ENCODE measurements at regions not wholly inside any gene's neighbourhood (a gene's known extent, or its start where the extent isn't known, plus 50 kb on each side); places are given as distances from the start of the nearest gene placed in this dataset.
"Not testable (repeated sequence)": the region's sequence is repeated elsewhere in the genome, so short reads cannot be mapped to it uniquely, and the experiment has no call there.

DNA sequence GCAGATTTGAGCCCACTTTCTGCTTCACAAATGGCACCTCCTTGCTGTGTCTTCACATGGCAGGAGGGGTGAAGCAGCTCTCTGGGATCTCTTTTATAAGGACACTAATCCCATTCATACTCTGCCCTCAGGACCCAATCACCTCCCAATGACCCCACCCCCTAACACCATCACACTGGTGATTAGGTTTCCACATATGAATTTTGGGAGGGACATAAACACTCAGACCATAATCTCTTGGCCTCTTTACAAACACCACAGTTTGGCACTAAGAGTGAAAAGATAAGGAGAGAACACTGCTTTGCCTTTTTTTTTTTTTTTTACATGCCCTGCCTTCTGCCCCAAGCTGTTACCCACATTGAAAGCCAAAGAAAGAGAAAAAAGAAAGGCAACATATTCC lies 166.2 kb upstream of the NFIA start:
- no peak for DNase-seq (ENCODE audit: low spot score)

DNA sequence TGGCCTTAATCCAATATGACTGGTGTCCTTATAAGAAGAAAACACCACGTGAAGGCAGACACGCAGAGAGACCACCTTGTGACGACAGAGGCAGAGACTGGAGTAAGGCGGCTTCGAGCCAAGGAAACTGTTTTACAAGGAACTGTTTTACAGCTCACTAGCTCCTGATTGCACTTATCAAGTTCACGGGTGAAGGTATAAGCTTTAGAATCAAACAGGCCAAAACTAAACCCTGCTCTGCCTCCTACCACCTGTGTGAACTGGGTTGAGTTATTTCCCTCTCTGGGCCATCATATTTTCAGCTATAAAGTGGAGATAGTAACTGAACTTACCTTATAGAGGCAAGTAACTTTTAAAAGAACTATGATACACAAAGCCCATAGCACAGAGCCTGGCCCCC lies 166.9 kb upstream of the NFIA start:
- no peak for DNase-seq (ENCODE audit: low spot score)

DNA sequence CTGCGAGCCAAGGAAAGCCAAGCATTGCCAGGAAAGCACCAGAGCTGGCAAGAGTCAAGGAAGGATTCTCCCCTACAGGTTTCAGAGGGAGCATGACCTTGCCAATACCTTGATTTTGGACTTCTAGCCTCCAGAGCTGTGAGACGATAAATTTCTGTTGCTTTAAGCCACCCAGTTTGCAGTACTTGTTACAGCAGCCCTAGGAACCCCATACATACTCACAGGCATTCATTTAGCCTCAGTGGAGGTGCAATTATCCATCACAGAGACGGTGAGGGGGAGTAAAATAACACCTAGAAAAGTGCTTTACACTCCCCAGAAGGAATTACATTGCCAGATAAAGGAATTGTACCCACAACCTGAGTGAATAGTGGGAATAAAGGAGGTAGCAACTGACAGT lies 167.4 kb upstream of the NFIA start:
- DNase-seq (ENCODE audit: low spot score), result no peak

DNA sequence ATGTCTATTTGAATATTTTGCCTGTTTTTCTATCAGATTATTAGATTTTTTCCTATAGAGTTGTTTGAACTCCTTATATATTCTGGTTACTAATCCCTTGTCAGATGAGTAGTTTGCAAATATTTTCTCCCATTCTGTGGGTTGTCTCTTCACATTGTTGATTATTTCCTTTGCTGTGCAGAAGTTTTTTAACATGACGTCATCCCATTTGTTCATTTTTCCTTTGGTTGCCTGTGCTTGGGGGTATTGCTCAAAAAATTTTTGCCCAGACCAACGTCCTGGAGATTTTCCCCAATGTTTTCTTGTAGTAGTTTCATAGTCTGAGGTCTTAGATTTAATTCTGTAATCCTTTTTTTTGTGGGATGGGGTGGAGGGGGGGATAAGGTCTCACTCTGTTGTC lies 168.7 kb upstream of the NFIA start:
- DNase-seq (ENCODE audit: low spot score), result not testable (repeated sequence)

DNA sequence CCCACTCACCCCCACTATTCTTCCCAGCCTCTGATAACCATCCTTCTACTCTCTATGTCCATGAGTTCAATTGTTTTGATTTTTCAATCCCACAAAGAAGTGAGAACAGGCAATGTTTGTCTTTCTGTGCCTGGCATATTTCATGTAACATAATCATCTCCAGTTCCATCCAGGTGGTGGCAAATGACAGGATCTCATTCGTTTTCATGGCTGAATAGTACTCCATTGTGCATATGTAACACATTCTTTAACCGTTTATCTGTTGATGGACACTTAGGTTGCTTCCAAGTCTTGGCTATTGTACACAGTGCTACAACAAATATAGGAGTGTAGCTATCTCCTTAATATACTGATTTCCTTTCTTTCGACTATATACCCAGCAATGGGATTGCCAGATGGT lies 169.3 kb upstream of the NFIA start:
- no peak for DNase-seq (ENCODE audit: low spot score)

DNA sequence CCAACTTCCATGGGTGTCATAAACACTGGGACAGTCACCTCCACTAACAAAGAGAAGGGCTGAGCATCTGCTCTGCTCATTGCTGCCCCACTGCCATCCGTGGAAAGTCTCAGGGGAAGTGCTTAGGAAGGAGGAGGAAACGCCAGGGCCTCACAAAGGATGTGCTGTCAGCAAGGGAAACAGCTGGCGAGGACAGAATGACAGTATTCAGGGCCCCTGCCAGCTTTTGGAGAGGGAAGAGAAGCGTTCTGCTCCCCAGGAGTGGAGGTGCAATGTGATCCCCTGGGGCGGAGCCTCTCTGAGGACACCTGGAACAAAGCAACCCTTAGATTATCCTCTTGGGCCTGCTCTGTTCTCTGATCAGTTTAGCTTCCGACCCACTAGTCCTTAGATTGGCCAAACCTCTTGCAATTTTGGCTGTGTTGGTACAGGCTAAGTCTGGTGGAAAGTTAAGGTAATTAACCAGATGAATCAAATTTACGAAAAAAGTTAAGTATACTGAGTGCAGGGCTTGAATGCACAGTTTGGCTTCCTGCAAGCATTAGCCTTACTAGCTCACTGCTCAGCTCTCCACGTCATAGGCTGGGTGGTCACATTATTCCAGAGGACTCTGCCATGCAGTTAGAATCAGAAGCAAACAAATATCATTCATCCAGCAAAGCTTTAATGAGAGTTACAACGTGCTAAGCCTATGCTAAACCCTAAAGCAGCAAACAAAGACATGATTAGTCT lies 170.2 kb upstream of the NFIA start:
- no peak for DNase-seq (ENCODE audit: low spot score)

DNA sequence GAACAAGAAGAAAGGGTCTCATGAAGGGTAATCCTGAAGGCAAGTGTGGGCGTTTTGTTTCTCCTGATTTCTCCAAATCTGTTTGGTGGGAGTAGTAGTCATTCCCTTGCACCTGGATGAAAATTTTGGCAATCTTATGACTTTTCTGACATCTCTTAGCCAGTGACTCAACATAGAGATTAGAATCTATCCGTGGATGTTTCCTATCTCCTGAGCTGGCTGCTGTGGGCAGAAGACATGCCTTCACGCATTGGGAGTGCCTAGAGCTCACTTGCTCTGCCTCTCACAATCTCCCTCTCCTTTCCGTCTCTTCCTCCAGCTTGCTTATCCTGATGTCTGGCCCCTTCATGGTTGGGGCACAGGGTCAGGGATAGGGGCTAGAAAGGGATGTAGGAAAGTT lies 174.2 kb upstream of the NFIA start:
- no peak for DNase-seq (ENCODE audit: low spot score)

DNA sequence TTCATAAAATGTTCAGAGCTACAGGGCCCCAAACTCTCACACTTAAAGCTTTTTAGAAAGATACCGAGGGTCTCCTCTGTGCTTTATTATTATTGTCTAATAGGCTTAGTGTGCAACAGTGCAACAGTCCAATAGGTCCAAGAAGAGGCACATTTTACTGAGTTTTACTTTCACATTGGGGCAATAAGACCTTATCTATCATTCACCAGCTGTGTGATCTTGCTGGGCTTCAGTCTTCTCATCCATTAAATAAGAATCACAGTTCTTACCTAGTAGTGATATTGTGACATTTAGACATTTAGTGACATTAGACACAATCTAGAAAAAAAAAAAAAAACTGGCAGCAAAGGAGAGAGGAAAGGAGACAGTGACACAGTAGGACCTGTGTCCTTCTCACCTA lies 175.8 kb upstream of the NFIA start:
- no peak for DNase-seq (ENCODE audit: low spot score)

DNA sequence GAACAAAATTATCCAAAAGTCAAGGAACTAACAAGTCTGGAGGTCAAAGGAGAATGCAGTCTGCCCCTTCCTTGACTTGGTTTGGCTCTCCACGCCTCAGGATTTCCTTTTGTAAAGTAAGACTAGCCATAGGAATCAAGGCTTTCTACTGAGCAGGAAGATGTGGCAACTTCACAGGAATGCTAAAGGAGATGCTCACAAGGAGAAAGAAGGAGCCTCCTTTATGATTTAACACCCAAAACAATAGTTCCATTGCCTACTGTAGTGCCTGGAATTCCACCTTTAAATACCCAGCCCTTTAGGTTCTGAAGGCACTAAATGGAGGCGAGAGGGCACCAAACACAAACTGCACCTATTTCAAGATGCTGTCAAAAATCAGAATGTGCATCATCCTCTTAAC lies 176.3 kb upstream of the NFIA start:
- no peak for DNase-seq (ENCODE audit: low spot score)

DNA sequence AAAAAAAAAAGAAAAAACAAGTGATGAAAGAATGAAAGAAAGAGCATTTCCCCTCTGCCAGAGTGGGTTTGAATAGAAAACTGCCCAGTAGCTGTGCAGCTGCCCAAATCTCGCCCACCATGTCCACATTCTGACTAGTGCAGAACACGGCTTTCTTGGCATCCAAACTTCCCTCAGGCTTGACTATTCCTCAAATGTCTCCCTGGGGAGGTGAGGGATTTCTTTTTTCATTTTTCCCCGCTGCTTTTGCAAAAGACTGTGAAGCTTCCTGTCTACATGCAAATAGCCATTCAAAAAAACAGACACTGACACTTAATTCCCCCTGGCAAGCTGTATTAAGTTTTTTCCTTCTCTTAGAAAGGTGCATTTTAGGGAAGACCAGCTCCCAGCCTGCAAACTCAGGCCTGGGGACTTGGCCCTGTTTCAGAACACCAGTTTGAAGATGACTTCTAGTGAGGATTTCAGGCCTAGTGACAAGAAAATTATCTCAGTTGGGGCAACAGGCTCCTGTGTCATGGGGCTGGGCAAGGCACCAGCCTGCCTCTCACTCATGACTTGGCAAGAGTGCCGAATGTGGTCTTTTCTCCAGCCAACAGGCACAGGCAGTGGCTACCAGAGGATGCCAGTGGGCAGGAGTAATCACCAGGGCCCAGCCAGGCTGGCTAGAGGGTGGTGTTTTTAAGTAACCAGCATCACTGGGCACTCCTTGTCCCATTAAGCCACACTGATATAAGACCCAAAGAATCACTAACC lies 178.1 kb upstream of the NFIA start:
- DNase-seq (ENCODE audit: low spot score), result peak; percentile 29

DNA sequence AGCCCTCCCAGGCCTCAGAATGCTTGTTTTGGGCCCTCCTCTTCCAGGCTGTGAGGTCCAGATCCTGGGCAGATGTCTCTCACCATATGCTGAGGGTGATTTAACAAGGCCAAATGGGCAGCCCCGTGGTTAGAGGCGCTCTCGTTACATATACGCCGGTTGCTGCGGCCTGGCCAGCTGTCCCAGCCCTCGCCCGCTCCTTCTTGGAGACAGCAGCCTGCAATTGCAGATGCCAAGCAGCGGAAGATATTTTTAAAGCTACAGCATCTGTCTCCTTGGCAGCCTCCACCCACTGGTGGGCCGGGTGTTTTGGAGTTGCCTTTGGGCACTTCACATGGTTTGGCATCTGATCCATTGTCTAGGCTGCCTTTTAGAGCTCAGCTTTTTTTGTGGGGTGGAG lies 178.8 kb upstream of the NFIA start:
- no peak for DNase-seq (ENCODE audit: low spot score)

DNA sequence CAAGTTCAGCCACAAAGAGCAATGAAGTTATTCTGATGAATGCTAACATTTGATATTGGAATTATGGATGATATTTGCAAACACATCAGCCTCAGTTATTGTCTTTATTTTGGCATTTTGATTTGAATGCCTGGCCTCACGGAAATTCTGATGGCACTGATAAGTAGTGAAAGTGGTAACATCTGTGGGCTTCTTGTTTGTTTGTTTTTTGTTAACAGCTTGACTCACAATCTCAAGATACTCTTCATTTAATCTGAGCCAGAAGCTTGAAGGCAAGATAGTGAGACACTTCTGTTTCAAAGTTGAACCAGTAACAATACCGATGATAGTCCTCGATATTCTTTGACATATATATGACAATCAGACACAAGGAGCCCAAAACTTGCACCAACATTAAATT lies 182.9 kb upstream of the NFIA start:
- DNase-seq (ENCODE audit: low spot score), result no peak

DNA sequence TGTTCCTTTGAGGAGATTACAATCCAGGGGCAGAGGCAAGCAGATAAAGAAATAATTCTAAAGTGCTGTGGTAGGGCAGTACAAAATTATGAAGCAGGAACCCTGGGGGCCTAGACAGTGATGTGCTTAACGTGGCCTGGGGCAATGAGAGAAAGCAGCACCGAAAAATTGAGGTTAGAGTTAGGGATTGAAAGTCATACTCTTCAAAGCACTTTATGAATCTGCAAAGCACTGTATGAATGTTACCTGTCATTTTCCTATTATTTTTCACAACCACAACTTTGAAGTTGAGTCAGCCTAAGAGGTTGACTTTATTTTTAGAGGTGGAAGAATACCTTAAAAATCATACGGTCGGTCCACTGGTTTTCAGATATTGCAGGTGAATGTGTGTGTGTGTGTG lies 183.4 kb upstream of the NFIA start:
- DNase-seq (ENCODE audit: low spot score), result no peak

DNA sequence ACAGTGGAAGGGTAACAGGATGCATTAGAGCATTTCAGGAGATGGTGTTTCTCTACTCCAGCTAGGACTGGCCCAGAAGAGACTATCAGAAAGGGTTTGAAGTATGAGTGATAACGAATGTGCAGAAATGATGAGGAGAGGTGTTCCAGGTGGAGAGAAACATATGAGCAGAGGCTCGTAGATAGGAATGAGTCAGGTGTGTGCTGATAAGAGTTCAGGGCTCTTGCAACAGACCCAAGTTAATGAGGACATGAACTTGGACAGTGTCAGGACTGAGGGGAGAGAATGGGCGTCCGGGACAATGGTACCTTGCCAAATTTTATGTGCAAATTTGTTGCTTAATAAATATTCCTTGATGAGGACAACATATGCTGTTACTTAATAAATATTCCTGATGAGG lies 183.9 kb upstream of the NFIA start:
- DNase-seq (ENCODE audit: low spot score), result no peak

DNA sequence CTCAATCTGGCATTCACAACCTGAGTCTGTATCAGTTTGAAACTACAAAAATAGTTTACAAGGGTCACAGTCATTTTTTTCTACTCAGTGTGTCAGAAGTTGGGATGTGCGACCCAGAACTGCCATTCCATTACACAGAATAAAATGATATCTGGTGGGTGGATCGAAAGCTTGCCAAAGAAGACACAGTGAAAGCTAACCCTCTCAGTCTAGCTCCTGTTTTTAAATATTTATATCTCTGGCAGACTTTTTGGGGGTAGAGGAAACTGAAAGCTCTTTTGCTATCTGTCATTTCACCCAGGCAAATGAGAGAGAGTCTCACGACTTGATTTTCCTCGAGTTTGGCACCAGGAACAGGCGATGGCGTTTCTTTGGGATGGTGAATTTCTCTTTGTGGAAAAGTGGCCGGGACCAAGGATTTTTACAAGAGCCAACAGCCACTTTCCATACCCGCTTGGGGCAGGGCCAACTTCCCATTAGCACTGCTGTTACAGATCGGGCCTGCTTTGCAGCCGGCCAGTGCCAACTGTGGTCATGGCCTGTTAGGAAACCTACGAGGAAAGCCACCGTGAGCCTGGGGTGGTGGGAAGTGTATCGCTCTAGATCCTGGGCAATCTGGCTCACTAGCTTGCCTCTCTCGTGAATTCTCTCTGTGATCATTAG lies 185.5 kb upstream of the NFIA start:
- DNase-seq (ENCODE audit: low spot score), result peak; percentile 20

DNA sequence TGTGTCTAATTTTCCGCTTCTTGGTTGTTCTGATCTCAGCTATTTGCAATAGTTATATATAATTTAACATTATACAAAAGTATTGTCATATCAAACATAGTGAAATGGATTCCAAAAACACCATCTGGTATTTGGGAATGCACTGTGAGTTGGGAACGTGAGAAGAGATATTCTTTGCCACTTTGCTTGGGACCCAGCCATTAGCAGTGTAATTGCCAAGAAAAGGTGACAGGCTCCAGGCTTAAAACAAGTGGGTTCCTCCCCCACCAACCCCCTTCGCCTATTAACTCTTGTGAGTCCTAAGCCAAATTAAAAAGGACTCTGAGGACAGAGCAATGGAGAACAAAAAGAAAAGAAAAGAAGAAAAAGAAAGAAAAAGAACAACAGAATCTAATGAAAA lies 186.7 kb upstream of the NFIA start:
- DNase-seq (ENCODE audit: low spot score), result peak; percentile 34

DNA sequence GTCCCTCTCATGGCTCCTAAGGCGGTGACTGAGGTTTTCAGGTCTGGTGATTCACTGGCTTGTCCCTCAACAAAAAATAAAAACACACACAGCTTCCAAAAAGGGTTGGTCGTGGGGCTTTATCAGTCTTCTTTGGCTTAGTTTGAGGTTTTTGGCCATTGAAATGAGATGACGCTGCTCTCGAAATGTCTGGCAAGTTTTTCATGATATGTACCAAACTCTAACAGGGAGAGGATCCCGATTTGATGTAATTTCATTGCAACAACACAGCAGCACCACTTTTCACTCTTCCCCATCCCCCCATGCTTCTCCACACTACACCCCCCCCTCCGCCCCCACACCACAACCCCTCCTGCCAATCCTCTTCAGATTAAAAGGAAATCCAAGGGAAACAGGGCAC lies 187.1 kb upstream of the NFIA start:
- no peak for DNase-seq (ENCODE audit: low spot score)

DNA sequence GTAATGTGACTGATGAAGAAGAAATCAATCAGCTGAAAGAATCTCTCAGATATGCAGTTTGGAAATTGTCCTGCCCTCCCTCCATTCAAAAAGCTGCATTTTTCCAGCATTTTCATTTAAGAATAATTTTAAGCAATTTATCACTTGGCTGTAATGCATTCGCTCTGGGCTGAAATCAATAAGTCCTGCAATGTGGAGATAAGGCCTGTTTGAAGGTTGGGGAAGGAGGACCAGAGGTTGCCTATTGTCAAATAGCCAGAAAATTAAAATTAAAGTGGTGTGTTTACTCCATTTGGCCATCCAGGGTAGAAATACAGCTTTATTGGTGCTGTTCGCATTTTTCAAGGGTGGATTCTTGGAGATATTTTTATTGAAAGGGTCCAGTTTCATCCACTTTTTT lies 187.6 kb upstream of the NFIA start:
- DNase-seq (ENCODE audit: low spot score), result no peak

DNA sequence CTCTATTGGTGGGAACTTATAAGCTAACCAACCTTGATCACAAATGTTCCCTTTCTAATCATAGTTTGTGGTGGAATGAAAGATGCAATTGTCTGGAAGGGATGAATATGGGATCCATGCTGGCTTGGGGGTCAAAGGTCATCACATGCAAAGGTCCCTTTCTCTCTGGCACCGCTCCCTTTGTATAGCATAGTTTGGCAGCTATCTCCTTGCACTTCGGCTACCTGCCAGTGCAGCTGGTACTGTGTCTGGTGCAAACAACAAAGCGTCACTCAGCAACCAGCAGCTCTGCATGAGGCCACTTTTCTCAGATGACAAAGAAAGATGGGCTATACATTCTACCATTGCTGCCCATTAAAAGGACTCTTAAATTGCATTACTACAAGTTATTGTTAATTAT lies 188.2 kb upstream of the NFIA start:
- no peak for DNase-seq (ENCODE audit: low spot score)

DNA sequence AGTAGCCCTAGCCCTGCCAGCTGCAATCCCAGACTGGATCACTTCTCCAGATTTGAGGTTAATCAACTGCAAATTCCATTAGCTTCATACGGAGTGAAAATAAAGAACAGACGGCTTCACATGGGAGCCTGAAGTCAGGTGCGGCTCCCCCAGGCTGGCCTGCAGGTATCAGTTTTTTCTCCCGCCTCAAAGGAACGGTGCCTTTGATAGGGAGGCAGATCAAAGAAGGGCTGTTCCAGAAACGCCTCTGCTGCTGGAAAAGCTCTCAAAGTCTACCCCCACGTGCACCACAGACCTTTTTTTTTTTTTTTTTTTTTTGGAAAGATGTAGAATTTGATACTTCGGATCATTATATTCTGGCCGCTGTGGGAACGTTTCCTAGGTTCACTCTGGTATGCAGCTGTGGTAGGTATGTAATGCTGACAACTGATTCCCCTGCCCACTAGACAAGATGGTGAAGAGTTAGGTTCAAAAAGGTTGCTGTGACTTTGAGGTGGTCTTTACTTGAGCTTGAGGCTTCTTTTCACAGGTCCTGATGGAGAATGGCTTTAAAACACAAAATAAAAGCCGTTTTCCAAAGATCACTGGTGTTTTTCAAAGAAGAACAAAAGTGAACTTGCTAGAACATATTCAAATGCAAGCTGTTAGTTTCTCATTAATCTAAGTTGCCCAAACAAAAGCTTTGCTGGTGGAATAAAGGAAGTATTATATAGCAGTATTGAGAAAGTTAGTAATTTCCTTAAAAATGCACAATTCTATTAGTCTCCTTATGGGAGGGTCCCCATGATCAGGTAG lies 189.0 kb upstream of the NFIA start:
- no peak for DNase-seq (ENCODE audit: low spot score)

DNA sequence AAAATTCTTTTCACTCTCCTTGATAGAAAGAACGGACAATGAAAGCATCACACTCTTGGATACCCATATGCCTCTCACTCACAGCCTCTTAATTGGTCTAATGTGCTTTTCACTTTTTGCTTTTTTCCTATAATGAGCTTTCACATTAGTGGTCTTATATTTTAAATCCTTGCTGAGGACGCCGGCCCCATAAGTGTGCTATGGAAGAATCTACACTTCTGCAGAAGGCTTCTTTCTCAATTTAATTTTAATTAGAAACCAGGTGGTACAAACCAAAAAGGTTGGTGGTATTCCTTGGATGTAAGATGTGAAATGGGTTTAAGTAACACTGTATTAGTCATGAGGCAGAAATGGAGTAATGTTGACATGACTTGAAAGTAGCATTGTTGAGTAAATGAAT lies 190.6 kb upstream of the NFIA start:
- no peak for DNase-seq (ENCODE audit: low spot score)

DNA sequence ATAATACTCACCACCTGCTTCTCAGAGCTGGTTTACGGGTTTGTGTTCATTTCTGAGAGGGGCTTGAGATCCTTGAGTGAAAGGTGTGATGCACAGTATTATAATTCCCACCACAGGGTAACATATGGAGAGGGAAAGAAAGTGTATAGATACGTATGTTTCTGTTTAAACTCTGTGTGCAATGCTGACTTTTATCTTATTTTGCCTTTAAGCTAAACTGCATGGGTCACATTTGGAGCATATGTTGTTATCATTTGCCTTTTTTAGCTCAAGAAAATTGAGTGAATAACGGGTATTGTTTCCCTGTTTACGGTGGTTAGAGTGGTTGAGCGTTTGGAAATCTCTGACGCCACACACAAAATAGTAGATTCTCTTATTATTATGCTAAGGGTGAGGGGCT lies 191.1 kb upstream of the NFIA start:
- no peak for DNase-seq (ENCODE audit: low spot score)

DNA sequence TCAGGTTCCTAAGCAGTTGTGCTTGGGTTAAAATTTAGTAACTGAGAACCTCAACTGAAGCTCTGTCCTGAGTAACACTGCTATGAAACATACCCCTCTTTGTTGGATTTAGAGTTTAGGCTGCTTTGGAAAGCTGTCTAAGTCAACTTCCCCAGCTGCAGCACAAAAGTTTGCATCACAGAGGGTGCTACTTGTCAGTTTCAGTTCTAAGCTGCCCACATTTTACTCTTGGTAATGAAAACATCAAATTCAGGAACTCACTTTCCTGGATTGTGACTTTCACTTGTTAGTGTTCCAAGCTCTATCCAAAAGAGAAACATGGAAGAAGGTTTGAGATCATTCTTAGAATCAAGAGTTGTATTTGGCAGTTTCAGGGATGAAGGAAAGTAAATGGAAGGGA lies 191.7 kb upstream of the NFIA start:
- no peak for DNase-seq (ENCODE audit: low spot score)

All from cerebellar cortex (tissue), 1 donor.